CD4-positive, alpha-beta T cell treated with Interleukin-15 for 4 hours (primary cell): ENCODE measurements at regions not wholly inside any gene's neighbourhood (a gene's known extent, or its start where the extent isn't known, plus 50 kb on each side); places are given as distances from the start of the nearest gene placed in this dataset.

Experiments
- DNase-seq: peaks from one replicate; pipeline ENCODE4 v3.0.0-alpha.2; 2020; ENCODE audit warnings: low spot score

GRCh38 chr10:128711806-128712205, 585.6 kb upstream of the MKI67 start:
- no peak for DNase-seq

DNA sequence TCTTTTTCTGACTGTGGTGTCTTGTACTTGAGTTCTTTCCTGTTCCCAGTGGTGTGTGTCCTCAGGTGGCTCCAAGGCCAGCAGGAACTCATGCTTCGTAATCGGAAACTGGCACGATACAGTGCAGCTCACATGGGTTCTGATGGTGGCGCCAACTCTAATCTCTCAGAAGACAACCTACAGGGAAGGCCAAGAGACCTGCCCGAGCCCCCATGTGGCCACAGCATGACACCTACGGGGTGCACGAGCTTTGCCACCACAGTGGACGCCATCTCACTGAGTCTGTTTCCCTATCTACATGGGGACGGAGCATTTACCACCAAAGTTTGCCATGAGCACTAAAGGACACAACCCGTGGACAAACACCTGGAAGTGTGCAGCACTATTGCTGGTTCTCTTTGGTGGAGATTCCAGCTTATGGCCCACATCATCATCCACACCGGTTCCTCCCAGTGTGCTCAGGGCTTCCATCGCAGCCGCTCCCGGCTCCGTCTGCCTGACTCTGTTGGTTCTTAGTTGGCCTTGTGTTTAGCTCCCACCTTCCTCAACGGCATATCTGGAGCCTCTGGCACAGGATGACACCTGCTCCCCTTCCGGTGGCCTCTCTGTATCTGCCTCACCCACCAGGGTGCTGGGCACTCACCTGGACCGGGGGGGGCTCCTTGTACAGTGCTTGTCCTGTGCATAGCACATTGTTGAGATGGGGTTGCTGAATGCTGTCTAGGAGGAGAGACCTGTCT, 586.6 kb upstream of the MKI67 start:
- no peak for DNase-seq

DNA sequence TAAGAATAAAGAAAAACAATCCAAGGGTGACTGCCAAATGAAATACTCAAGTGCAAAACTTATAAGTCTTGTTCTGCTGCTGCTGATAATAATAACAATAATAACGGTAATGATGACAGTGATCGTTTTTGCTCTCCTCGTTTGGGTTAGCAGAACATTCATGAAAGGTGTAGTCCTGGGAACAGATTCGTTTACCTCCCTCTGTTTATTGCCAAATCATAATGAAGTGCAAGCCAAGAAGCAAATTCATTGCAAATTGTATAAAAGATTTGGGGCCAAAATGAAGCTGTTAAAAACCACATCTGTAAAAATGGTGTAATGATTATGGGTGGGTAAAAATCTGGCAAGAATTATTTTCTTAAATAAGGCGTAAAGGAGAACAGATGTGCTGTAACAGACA, 587.2 kb upstream of the MKI67 start:
- no peak for DNase-seq

DNA sequence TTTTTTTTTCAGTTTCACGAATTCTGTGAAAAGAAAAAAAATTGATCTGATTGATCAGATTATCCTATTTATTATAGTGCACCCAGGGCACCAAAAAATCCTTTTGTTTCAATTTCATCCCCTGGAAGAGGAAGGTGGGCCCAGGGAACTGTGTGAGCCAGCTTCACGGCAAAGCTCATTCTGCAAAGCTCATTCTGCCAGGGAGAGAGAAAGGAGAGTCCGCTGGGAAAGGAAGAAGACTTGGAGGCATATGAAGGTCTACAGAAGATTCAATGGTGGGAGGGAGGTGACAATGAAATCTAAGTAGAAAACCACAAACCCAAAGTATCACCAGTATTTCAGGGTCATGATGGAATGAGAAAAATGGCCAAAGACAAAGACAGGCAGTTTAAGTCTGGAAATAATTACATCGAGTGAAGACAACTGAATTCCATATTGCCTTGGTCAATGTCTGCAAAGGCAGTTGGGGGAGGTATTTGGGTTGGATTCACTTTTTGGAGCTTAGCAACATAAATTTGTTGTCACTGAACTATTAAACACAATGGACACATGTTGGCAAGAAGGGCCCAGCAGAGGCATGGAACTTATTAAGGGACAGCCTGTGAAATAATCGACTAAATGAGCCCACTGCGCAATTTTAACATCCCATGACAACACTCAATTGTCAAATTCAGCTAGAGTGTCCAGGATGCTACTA, 587.8 kb upstream of the MKI67 start:
- no peak for DNase-seq

DNA sequence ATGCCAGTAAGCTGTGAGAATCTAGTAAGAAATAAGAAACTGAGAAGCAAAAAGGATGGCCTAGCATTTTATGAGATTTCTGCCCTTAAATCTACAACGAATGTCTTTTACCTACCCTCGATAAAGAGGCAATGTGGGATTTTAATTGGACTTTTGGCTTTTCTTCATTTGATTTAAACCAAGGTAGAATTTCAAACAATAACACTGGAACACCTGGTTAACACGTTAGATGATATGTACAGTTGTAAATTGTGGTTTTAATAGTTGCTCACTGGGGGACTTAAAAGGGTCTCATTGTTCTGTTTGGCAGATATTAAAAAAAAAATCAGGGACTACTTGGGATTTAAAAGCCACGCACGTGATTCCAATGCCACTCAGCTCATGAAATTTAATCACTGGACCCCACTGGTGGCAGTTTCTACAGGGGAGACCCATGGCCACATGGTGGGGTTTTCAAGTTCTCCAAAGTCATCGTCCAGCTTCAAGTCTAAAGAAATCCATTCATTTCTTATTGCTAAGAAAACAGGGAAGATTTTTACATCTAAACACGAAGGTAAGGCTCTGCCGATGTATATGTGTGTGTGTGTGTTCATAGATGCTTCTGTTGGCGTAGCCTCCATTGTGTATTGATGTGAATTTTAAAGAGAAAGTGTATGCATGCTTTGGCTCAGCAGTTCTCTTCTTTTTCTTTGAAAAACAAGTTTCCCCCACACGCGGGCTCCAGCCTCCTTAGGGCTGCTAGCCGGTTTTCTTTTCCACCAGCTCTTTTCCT, 588.6 kb upstream of the MKI67 start:
- no peak for DNase-seq

GRCh38 chr10:128716181-128716580, 590.0 kb upstream of the MKI67 start:
- no peak for DNase-seq

GRCh38 chr10:128721963-128722445, 595.8 kb upstream of the MKI67 start:
- DNase-seq, result no peak

DNA sequence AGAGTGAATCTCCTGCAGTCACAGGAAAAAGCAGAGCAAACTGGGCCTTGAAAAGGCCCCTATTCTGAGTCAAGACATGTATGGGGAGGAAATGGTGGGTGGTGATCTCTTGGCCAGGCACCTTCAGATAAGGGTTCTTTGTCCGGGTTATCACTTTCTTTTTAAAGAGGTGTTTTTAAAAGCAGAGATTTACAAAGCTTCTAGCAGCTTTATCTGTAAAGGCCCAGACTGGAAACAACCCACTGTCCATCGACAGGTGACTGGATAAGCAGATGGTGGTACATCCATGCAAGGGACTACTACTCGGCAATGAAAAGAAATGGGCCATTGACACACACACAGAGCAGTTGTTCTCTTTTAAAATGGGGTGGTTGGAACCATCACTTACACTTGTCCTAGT, 596.7 kb upstream of the MKI67 start:
- DNase-seq, result no peak

DNA sequence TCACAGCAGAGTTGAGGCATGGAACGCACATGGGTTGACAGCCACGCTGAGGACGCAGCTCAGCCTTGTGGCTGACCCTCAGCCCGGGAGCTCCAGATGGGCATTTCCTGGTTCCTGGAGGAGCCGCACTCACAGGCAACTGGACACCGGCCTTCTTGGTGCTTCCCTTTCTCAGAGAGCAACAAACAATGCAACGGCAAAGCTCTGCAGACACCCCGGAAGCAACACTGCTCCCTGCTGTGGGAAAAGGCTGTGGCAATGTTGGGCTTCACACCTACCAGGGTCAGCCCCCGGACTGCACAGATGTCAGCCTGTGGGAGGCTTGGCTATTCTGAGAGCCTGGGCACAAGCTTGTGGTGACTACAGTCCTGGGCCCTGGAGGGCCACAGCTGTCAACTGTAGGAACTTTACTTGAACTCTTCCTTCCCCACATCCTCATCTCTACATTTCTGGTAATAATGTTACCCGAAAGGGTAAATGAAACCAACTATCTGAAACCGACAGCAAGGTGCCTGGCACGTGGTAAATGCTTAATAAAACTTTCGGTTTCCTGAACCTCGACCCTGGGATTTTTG, 597.5 kb upstream of the MKI67 start:
- no peak for DNase-seq

- DNase-seq, result no peak
These were observed 599.3 kb upstream of the MKI67 start for GRCh38 chr10:128725531-128725930.

DNA sequence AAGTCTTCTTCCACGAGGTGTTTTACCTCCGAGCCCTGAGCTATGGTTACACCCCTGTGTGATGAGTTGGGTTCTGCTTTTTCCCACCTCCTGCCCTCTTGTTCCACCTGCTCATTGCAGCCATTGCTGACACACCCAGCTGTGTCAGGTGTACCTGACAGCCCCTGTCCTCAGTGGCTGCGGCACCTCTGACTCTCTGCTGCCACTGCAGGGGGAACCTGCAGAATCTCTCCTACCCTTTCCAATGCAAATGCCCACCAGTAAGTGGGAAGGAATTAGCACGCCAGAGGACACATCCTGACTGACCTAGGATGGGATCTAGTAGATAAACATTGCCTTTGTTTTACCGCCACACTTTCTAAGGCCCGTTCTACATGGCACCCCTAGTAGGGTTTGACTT, 600.9 kb upstream of the MKI67 start:
- no peak for DNase-seq

DNA sequence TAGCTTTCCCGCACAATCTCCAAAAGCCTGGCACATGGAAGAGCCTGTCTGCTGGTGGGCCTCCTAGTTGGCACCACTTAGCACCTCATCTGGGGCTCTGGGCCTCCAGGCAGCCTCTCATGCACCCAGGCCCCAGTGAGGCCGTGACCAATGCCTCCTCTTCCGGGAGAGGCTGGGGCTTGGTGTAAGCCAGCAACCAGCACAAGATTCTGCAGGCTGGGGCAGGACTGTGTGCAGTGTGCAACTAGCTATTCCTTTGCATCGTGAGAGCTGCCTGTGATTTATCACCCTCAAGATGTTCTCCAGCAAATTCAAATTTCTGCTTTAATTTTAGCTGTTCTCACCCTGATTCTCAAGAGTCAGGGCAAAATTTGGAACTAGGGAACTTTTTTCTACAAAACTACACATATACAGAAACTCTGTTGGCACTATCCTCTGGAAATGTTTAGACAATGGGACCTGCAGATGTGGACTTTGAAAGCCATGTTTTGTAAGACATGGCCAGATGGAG, 603.7 kb upstream of the MKI67 start:
- DNase-seq, result no peak

DNA sequence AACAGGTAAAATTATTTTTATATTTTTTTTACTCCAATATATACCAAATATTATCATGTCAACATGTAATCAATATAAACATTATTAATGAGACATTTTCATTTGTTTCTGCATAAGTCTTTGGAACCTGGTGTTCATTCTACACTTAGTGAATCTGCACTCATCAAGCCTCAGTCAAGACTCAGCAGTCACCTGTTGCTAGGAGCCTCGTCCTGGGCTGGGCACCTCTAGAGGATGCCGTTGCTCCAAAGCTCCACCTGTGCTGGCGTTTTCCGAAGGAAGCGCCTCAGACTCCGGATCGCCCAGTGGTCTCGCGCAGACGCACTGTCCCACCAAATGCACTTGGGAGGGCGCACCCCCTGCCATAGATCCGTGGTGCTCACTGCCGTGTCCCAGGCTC, 604.7 kb upstream of the MKI67 start:
- no peak for DNase-seq

DNA sequence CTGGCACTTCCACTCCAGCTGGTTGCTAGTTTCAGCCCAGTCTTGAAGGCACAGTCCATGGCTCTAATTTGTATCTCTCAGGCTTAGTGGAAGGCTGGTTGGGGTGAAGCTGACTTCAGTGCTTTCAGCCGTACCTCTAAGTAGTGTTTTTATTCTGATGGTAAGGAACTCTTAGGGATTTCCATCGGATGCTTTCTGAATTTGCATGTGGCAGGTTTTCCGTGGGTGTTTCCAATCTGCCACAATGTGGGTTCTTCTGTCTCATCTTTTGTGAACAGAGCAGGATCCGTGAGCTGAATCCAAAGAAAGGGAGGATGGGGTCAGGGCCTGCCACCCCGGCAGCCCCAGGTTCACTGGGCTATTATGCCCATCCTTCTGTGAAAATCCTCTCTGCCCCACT, 607.9 kb upstream of the MKI67 start:
- no peak for DNase-seq

- DNase-seq, result no peak
These were observed 608.5 kb upstream of the MKI67 start for GRCh38 chr10:128734734-128735133.

DNA sequence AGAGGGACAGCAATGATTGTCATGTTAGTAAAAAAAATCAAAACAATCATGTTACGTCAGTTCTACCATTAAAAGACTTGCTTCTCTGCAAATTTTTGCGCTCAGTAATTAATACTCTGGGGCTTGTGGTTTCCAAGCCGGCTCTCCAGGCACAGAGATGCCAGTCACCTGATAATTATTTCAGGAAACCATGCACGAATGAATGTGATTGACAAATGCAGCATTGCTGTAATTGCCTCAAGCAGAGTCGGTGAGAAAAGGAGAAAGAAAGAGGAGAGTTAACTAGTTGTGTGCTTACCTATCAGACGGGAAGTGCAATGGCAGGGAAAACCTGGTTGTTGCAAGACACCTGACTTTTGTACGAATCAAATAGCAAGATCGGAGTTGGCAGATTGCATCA, 609.8 kb upstream of the MKI67 start:
- no peak for DNase-seq

DNA sequence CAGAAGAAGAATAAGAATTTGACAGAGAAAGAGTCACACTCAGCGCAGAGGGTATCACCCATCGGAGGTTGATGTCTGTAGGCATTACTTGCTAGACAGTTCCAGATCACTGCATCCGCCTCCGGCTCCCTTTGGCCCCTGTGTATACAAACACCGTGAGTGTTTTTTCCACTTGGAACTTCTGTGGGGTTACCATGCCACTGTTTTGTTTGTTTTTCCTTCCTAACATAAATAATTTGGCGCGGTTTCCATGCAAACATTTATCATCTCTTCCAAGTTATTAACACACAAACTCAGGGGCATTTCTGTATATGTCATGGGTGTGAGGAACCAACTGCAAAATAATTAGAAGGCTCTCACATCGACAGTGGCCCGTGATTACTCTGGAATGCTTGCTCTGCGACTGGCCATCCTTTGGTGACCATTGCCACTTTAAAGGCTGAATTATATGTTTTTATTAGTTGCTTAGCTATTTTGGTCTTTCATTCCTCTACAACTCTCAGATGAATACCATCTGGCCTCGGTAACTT, 612.2 kb upstream of the MKI67 start:
- no peak for DNase-seq

DNA sequence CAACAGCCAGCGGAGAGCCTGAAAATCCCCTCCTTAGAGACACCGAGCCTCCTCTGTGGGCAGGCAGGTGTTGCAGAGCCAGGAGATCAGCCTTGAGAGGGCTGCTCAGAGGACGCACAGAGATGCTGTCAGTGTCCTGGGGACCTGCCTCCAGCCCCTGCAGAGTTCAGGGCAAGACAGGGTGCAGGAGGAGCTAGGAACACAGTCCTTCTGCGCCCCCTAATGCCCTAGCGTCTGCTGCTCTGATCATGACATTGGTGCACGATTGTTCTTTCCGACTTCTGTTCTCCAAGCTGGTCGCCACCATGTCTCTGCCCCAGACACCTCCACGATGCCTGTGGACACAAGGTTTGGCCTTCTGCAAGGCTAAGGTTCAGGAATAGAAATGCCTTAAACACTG, 613.7 kb upstream of the MKI67 start:
- no peak for DNase-seq

GRCh38 chr10:128741180-128741579, 615.0 kb upstream of the MKI67 start:
- DNase-seq, result no peak

DNA sequence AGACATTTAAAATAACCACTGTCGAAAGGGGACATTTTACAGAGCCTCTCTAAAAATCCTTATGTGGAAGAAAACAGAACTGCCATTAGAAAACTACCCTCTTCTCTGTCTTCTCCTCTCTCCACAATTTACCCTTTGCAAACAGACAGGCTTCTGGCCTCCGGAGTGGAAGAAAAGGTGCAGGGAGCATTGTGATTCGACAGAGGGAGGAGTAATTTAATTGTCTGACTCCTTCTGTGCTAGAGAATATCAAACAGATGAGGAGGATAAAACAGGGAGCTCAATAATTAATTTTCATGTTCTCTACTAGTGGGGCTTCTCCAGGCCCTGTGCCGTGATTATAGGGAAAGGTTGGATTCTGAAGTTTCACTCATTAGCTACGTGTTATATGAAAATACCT, 615.5 kb upstream of the MKI67 start:
- DNase-seq, result no peak

- DNase-seq, result no peak
These were observed 617.9 kb upstream of the MKI67 start for GRCh38 chr10:128744092-128744491.

- DNase-seq, result no peak
These were observed 618.6 kb upstream of the MKI67 start for GRCh38 chr10:128744811-128745305.
